ENCODE measurements at regions not wholly inside any gene's neighbourhood (a gene's known extent, or its start where the extent isn't known, plus 50 kb on each side); places are given as distances from the start of the nearest gene placed in this dataset.

DNA sequence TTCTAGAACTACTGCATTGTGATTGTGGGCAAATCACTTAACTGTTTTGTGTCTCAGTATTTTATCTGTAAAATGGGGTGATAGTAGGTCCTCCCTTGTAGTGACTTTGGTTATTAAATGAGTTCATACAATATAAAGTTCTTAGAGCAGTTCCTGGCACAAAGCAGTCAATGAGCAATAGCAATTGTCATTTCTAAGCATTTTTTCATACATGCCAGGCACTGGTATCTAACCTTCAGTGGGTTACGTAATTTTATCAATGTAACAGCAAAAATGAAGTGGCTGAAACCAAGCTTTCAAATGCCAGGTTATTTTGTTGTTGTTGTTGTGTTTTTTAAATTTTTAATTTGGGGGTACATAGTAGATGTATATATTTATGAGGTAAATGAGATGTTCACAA is 401.9 kb downstream of the MEIS1 start:
- TF ChIP-seq, protein P1, sequence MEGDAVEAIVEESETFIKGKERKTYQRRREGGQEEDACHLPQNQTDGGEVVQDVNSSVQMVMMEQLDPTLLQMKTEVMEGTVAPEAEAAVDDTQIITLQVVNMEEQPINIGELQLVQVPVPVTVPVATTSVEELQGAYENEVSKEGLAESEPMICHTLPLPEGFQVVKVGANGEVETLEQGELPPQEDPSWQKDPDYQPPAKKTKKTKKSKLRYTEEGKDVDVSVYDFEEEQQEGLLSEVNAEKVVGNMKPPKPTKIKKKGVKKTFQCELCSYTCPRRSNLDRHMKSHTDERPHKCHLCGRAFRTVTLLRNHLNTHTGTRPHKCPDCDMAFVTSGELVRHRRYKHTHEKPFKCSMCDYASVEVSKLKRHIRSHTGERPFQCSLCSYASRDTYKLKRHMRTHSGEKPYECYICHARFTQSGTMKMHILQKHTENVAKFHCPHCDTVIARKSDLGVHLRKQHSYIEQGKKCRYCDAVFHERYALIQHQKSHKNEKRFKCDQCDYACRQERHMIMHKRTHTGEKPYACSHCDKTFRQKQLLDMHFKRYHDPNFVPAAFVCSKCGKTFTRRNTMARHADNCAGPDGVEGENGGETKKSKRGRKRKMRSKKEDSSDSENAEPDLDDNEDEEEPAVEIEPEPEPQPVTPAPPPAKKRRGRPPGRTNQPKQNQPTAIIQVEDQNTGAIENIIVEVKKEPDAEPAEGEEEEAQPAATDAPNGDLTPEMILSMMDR (IDR thresholded peaks at IDR 0.05; ENCODE audit: insufficient read depth, low read depth, low read length, missing control alignments), result no peak
- no peak overlapping the region for H3K4me3 ChIP-seq (ENCODE audit: low read length)
- DNase-seq (ENCODE audit: low read depth), result peak; percentile 43

DNA sequence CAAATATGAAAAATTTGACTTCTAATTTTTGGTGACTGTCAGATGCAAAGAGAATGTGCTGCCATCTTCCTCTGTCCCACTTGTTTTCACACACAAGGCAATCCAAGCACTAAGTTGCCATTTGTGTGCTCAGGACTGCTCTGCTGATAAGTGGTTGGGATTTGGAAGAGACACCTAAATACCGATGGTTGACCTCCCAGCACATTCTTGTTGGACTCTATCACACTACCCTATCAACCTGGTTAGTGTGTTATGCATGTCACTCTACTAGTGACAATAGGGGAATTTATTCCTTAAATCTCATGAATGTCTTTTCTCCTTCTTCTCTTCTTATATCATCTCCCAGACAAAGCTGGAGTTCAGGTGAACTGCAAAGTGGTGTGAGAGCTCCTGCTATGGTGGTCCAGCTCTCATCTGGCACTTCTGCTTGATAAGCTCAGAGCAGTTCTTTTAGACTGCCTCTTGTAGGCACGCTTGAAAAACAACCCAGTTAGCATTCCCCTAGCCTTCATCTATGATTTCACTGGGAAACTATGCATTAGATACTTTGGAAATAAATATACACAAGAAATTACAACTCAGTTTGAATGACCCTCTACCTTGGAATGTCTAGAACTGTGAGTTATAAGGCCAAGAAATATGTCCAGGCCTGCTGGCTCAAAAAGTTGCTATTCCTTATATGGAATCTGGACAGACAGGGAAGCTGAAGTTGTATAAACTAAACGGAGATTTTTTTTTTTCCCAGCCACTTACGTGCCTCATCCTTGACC is 404.8 kb downstream of the MEIS1 start:
- H3K4me3 ChIP-seq (ENCODE audit: low read length), result no peak overlapping the region
- TF ChIP-seq, protein P1 (IDR thresholded peaks at IDR 0.05; ENCODE audit: insufficient read depth, low read depth, low read length, missing control alignments), result no peak
- DNase-seq (ENCODE audit: low read depth), result peak; percentile 98

DNA sequence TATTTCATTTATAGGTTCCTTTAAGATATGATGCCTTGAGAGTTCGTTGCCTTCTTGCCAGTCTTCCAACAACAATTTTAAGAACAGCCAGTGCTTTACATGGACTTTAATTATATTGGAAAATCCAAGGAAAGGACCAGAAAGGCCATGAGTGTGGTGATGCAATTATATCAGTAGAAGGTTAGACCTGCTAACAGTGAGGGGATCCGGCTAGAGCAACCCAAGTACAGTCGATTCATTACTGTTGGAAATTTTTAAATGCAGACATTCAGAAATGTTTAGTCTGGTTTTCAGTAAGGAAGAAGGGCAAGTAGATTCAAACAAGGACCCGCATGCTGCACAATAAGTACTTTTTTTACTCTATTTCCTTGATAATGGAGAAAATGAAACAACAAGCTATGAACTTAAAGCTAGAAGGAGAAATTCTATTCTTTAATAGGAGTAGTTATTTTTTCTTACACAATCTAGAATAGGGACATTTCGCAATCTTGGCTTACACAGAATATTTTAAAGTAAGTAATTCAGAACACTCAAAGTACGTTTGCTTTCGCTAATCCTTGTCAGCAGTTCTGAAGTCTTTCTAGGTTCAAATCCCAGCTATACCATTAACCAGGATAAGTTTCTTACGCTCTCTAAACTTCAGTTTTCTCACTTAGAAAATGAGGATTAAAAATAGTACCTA is 405.5 kb downstream of the MEIS1 start:
- DNase-seq (ENCODE audit: low read depth), result peak; percentile 71
- TF ChIP-seq, protein P1 (IDR thresholded peaks at IDR 0.05; ENCODE audit: insufficient read depth, low read depth, low read length, missing control alignments), result no peak
- H3K4me3 ChIP-seq (ENCODE audit: low read length), result peak overlapping the region; percentile 0

DNA sequence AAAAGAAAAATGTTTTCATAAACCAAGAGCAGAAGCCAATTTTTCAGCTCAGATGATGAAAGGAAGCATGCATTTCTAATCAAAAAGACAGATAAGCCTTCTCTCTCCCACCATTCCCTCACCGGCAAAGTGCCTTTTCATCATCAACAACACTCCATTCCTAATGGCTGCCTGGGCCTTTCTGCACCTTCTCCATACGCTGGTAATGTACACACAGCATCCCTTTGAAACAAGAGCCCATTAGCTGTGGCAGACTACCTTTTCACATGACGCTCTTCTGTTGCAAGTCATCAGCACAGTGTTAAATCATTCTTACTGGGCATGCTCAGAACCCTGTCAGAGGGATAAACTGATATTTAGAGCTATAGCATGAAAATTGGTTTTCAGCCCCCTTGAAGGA is 408.9 kb downstream of the MEIS1 start:
- TF ChIP-seq, protein P1 (IDR thresholded peaks at IDR 0.05; ENCODE audit: insufficient read depth, low read depth, low read length, missing control alignments), result no peak

DNA sequence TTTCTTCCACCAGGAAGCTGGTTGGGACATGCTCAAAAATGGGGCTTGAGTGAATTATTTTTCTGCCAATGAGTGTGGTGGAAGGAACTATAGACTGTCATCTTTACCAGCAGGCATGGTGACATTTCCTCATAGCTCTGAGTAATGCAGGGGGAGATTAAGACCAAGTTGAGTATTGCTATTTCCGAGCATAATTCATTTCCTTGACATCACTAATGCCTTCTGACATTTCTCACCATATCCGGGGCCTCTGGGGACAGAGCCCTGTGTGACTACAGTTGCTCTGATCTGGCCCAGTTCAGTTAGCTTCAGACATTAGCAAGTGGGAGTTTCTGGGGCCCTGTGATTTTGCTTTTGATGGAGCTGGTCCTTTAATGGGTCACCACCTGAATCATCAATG is 410.4 kb downstream of the MEIS1 start:
- no peak overlapping the region for H3K4me3 ChIP-seq (ENCODE audit: low read length)
- TF ChIP-seq, protein P1 (IDR thresholded peaks at IDR 0.05; ENCODE audit: insufficient read depth, low read depth, low read length, missing control alignments), result no peak
- DNase-seq (ENCODE audit: low read depth), result peak; percentile 30

More for the DNA sequence above, 408.9 kb downstream of the MEIS1 start:
- DNase-seq (ENCODE audit: low read depth), result no peak
- no peak overlapping the region for H3K4me3 ChIP-seq (ENCODE audit: low read length)

DNA sequence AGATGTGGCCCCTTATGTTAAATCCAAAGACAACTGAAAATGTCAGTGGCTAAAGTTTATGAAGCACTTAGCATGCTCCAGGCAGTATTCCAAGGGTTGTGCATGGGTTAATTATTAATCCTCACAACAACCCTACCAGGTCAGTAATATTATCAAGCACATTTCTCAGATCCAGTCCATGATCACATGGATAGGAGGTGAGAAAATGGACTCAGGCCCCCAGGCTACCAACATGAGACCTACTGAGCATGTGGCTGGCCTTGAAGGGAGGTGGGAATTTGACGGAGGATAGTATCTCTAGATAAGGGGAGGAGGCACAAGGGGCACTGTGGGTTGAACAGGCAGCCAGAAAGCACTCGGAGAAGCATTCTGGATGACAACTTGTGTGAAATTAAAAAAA is 412.0 kb downstream of the MEIS1 start:
- DNase-seq (ENCODE audit: low read depth), result no peak
- TF ChIP-seq, protein P1 (IDR thresholded peaks at IDR 0.05; ENCODE audit: insufficient read depth, low read depth, low read length, missing control alignments), result no peak

More for the DNA sequence above, 412.0 kb downstream of the MEIS1 start:
- H3K4me3 ChIP-seq (ENCODE audit: low read length), result no peak overlapping the region
